ENCODE measurements at regions not wholly inside any gene's neighbourhood (a gene's known extent, or its start where the extent isn't known, plus 50 kb on each side); places are given as distances from the start of the nearest gene placed in this dataset.

DNA sequence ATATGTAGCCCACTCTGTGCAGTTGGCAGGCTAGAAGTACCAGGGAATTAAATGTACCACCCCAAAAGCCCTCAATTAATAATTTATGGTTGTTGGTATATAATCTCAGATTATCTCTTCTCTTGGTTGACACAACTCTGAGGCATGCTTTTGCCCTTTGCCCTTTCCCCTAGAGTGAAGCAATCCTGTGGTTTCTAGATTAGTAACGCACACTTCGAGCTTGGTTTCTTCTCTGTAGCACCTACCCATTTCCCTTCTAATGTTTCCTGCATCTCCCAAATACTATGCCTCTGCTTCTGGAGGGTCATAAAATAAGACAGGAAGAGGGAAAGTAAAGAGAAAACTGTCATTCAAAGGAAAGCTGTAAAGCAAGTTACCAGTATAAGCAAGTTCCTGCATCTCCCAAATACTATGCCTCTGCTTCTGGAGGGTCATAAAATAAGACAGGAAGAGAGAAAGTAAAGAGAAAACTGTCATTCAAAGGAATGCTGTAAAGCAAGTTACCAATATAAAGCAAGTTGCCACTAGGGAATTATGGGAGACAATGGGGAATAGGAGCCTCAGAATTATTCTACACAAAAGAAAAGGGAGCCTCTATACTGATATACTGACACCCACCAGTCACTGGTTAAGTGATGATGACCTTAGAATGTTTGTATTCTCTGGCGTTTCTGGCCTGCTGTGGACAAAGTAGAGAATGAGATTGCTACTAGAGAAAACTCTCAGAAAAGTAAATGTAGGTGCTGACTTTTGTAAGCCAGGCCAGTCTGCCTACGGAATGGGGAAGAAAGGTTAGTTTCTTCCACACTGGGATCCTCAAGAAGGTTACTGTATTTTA lies 862.6 kb upstream of the MAN1A1 start:
- no peak for DNase-seq

DNA sequence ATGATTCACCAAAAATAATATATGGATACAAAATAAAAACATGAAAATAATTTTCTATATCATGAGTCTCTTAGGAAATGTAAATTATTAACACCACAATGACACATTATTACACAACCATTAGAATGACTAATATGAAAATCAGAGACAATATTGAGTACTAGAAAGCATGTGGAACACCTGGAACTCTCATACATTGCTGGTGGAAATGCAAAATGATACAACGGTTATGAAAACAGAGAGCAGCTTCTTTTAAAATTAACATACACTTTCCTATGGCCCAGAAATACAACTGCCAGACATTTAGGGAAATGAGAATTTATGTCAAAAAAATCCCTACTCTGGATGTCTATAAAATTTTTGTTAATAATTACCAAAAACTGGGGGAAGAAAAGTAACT lies 853.3 kb upstream of the MAN1A1 start:
- no peak for DNase-seq

DNA sequence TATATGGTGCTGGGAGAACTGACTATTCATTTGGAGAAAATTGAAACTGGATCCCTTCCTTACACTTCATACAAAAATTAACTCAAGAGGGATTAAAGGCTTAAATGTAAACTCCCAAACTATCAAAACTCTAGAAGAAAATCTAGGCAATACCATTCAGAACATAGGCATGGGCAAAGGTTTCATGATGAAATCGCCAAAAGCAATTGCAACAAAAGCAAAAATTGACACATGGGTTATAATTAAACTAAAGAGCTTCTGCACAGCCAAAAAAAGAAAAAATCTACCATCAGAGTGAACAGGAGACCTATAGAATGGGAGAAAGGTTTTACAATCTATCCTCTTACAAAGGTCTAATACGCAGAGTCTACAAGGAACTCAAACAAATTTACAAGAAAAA lies 851.3 kb upstream of the MAN1A1 start:
- no peak for DNase-seq

DNA sequence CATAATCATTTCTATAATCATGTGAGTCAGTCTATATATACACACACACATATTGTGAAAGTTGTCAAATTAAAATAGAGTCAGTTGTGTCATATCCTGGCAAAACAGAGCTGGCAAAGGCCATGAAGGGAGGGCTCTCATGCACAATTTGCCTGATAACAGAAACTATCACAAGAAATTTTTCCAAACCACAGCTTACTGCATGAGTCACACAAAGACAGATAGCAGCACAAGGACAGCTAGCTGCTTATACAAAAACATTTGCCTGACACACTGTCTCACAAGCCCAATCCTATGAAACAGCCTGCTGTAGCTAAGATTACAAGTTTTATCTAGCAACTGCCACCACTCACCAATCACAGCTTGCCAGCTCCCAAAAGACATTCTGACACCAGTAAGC lies 848.5 kb upstream of the MAN1A1 start:
- no peak for DNase-seq

DNA sequence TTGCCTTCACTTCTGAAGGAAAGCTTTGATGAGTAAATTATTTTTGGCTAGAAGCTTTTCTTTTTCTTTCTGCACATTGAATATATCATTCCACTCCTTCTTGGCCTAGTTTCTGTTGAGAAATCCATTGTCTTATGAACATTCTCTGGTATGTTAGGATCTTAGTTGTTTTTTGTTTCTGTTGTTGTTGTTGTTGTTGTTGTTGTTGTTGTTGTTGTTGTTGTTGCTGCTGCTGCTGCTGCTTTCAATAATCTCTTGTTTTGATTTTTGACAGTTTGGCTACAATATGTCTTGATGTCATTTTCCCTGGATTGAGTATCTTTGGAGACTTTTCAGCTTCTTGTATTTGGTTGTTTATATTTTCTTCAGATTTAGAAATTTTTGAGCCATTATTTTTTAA lies 836.5 kb upstream of the MAN1A1 start:
- no peak for DNase-seq

DNA sequence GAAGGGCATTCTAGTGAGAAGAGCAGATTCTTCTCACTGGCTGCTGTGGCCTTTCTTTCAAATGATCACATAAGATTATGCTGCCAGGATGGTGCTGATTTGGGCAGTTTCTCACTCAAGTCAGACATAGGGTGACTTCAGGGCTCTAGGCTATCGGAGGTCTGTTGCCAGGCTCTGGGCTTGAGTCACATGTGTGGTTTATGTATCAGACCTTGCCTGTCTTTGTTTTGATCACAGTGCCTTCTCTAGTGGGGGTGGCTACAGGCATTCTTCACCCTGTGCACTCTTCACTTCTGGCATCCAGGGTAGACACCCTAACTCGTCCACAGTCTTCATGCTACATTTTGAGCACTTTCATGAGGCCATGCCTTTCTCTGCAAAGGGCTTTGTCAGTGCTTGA lies 823.7 kb upstream of the MAN1A1 start:
- no peak for DNase-seq

DNA sequence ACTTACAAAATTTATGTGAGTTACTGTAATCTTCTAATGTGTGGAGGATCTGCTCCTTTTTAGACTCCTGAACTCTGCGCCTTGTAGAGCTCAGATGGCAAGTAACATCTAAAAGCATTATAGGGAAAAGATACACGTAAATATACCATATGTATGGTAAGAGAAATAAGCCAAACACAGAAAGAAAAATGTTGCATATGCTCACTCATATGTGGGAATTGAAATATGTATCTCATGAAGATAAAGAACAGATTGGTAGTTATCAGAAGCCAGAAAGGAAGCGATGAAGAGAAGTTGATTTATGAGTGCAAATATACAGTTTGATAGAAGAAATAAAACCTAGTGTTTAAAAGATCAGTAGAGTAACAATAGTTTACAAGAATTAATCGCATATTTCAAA lies 815.0 kb upstream of the MAN1A1 start:
- DNase-seq, result no peak

DNA sequence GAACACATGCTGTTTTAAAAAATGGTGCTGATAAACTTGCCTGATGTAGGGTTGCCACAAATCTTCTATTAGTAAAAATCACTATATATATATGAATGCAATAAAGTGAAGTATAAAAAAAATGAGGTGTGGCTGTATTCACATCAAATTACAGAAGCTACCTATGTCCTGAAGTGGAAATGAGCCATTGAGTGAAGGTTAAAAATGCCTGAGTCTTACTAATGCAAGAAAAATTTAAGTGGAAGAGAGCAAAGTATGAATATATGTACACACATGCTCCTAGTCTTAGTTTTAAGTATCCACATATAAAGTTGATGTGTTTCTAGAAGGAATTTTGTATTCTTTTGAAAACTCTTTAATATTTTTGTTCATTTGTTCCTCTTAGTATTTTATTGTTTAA lies 808.3 kb upstream of the MAN1A1 start:
- no peak for DNase-seq

DNA sequence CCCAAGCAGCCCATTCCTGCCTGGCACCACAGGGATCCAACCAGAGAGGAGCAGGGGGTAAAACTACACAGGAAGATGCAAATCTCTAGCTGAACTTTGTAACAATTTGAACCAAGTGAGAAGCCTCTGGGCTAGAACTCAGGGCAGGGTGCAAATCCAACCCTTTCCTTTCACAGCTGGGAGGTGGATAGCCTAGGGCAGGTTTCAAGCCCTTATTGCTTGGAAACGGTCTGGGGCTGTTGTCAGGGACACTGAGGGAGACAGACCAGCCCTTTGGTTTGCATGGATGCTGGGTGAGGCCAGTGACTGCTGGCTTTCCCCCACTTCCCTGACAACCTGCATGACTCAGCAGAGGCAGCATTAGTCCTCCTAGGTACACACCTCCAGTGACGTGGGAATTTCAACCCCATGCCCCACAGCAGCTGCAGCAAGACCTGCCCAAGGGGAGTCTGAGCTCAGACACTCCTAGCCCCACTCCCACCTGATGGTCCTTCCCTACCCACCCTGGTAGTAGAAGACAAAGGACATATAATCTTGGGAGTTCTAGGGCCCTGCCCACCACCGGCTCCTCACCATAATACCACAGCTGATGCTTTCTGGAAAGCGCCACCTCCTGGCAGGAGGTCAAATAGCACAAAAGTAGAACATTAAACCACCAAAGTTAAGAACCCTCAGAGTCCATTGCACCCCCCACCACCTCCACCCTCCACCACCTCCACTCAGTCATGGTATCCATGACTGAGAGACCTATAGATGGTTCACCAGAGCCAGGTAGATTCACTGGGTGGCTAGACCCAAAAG lies 797.7 kb upstream of the MAN1A1 start:
- DNase-seq, result no peak

DNA sequence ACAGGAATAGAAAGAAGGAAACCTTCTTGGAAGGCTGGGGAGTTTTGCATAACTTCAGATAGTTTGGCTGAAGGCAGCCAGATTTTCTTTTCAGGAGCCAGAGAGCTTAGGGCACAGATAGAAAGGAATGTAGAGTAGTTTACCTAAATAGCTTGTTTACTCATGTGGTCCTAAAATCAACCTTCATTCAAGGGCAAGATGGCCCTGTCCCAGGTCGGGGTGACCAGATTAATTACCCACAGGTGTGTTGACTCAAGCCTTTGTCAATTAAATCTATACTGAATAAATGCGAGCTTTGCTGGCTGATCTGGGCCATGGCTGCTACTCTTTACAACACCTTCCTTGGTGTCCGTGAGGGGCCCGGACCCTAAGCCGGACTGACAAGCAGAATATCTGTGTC lies 792.0 kb upstream of the MAN1A1 start:
- DNase-seq, result no peak

DNA sequence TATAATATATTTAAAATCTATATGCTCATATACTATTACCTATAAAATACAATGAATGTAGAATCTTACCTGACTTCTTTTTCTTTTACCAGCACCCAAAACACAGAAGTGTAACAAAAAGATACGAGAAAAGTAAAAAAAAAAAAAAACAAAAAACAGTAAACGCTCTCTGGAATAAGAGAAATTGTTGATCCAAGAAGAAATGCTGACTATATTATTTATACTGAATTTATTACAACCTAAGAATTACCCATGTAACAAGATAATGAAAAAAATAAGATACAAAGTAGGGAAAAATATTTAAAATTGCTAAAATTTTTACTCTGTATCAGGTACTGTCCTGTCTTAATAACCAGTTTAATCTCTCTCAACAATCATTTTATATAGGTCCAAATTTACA lies 787.9 kb upstream of the MAN1A1 start:
- no peak for DNase-seq

DNA sequence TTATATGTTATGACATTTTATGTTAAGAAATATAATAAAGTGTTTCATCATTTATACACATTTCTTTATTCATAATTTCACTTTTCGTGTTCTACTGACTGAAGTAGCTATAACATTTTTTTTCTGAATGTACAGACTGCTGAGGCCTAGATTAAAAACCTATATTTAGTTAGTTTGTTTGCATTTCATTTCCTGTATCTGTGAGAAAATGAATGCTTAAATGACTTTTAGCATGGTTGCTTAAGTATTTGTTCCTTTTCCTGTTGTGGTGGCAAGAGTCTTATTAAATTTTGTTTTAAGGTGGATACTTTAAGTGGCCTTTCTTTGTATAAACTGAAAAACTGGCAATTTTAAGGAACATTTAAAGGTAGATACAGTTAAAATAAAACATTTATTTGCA lies 779.7 kb upstream of the MAN1A1 start:
- DNase-seq, result no peak

DNA sequence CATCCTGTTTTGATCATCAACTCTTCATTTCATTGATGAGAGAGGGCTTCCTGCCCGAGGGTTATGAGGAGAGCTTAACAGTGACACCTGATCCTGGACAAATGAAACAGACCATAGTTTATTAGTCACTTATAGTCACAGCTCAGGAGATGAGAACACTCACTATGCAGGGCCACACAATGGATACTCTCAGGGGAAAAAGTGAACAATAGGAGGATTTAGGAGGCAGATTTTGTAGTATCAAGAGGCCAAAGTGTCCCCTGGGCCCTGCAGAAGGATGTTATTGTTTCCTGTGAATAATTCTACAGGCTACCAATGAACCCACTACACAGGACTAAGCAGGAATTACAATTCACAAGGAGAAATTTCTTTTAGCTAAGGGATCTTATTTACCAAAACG lies 772.8 kb upstream of the MAN1A1 start:
- DNase-seq, result no peak

DNA sequence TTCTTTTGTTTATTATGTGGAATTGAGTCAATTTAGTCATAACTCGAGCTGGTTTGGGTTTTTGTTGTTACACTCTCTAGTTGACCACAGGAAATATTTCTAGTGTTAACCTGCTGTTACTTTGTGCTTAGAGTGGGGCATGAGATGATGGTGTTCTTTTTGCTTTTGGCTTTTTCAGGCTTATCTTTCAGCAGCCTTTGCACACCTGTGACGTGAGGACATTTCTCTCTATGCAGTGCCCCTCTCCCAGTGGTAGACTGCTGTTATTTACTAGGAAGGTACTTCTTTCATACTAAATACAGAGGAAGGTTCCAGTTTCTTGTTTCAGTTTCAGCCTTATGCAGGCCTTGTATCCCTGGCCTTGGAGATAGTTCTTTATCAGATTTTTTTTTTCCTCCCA lies 766.8 kb upstream of the MAN1A1 start:
- DNase-seq, result no peak

DNA sequence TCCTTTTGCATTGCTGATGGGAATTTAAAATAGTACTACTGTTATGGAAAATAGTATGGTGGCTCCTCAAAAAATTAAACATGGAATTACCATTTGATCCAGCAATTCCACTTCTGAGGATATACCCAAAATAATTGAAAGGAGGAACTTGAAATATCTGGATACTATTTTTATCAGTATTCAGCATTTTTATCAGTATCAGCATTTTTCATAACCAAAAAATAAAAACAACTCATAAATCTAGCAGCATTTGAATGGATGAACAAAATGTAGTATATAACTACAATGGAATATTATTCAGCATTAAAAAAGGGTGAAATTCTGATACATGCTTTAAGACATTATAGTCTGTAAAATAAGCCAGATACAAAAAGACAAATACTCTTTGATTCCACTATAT lies 763.4 kb upstream of the MAN1A1 start:
- DNase-seq, result no peak

DNA sequence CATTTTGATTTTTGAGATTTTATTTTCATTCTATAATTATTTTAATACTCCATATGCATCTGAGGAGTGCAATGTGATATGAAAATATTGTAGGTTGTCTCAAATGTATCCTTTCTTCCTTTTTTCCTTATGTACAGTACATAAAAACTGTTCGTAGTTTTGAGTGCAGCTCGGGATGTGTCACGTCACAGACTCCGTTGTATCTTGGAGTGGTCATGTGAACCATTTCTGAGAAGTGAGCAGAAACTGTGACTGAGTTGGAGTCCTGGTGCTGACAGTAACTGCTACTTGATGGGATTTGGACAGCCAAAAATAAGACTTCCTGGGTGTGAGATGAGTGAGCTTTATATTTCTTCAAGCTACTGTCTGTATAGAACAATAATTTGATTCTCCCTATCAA lies 761.4 kb upstream of the MAN1A1 start:
- no peak for DNase-seq

DNA sequence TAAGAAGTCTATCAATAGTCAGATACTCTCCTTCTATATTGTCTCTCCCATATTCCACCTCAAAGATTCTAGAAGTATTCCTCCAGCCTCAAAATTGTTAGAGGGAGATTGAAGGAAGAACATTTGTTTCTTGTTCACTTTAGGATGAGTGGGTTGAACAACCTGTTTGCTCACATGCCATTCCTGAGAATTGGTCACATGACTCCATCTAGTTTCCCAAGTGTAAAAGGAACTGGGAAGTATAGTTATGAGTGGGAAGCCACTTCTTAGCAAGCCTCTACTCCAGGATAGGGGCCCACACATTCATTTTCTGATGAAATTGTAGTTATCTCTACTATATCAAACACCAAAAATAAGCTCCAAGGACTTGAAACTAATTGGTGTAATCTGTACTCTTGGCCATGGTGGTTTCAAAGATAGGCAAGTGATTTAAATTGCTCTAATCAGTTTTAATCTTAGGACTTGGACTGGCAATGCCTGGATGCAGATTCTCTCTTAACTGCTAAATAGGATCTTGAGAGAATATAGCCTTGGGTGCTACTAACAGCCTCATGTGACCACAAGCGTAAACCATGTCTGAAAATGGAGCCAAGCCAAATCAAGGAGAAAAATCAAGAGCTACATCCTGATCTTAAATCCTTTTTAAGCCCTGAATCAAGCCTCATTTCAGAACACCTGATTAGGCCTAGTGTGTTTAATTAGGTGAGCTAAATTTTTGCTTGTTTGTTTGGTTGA lies 758.7 kb upstream of the MAN1A1 start:
- no peak for DNase-seq

DNA sequence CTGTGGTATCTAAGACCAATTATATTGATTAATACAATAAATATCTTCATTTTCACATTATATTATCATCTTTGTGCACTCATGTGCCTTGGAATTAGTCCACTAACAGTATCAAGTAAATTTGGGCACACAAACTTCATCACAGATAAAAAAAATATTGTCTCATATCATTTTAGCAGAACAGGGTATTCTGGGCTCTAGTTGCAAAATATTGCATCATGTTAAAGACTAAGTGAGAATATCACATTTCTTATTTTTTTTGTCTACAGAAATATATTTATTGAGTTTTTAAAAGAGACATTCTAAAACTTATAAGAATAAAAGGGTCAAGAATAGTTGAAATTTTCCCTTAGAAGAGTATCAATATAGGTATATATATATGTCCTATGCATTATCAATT lies 754.1 kb upstream of the MAN1A1 start:
- DNase-seq, result no peak

DNA sequence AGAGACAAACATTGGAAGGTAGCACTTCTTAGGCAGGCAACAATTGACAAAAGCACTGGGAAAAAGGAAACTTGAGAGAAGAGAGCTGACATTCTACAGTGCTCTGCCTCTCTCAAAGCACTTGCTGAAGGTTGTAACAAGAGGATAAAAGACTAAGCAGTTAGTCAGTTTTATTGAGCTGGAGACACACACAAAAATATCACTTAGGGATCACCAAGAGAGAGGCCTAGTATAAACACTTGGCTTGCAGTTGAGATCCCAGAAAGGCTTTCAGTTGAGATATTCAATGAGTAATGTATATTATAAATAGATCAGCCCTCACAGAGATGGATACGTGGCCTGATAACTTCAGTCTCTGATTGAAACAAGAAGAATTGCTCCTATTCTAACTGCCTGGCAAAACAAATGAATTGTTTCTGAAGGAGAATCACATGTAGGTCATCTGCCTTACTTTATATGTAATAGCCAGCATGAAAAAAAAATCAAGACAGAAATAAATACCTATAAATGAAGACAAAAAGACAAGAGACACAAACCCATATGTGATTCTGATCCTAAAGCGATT lies 747.2 kb upstream of the MAN1A1 start:
- DNase-seq, result no peak

DNA sequence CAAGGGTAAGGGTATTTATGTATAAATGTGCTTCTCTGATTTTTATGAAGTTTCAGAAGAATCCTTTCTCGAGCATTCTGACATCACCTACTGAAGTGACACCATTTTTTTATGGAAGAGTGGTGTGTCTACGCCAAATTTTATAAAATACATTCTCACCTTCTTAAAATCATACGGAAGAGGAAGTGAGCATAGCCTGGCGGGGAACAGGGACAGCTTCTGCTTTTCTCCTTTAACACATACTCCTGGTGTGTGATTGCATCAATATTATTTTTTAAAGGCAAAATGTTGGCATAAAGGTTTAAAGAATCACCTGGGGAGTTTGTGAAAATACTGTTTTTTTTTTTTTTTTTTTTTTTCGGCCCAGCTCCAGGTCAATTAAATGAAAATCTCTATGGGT lies 733.6 kb upstream of the MAN1A1 start:
- no peak for DNase-seq

DNA sequence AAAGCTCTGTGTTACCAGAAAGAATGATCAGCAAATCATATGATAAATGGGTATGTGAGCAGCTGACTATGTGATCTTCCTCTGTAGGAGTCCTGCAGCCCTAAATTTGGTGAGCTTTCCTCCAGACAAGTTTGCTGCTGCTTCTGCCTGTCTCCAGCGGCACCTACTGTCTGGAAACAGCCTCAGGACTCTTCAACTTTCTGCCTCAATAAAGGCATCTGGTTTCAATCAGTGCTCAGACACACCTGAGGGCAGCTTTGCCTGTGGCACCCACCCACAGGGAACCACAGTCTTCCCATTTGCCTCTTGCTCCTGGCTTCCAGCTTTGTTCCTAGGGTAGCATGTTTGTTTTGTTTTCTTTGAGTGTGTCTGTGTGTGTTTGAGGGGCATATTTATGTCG lies 727.9 kb upstream of the MAN1A1 start:
- no peak for DNase-seq

DNA sequence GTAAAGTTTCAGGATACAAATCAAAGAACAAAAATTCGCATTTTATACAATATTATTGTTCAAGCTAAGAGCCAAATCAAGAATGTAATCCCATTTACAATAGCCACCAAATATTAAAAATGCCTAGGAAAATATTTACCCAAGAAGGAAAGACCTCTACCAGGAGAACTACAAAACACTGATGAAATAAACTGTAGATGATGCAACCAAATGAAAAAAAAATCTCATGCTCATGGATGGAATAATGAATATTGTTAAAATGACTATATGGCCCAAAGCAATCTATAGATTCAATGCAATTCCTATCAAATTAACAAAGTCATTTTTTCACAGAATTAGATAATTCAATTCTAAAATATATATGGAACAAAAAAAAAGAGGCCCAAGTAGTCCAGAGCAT lies 708.8 kb upstream of the MAN1A1 start:
- DNase-seq, result no peak

DNA sequence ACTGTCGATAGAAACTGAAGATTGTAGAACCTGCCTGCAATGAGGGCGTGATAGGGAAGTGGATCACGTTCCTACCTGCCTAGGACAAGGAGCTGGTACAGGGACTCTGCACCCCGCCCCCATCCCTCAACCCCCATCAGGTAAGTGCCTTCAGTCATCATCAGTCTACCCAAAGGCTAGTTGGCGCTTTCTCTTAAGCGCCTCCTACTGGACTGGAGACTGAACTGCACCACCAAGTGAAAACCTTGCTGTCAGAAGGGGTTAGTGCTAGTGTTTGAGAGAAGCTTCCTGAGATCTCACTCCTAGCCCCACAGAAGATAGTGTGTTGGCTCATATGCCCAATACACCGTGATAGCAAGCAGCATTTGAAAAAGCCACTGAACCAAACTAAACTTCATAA lies 706.5 kb upstream of the MAN1A1 start:
- no peak for DNase-seq

DNA sequence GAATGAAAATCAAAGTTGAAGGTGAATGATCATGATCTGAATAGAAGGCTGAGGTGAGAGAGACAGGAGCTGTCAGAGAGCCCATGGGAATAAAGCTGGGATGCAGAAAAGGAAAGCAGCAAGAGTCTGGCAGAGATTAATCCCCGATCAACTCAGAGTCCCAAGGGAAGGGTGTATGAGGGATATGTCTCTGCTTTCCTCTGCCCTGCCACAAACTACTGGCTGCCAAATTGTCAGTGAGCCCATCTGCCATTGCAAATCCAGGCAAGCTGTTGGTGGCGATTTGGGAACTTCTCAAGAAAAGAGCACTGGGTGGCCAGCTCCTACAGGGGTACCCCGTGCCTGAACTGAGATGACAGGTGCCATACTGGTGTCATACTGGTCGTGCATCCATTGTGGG lies 705.5 kb upstream of the MAN1A1 start:
- DNase-seq, result no peak

All from NCI-H1930 (cell line).